GM18861 (cell line): ENCODE measurements at regions not wholly inside any gene's neighbourhood (a gene's known extent, or its start where the extent isn't known, plus 50 kb on each side); places are given as distances from the start of the nearest gene placed in this dataset.

Experiments
- ATAC-seq: cut with Tn5 transposase; IDR thresholded peaks from one replicate; pipeline ENCODE4 v1.9.1; 2021; ENCODE audit not compliant: unreplicated experiment

DNA sequence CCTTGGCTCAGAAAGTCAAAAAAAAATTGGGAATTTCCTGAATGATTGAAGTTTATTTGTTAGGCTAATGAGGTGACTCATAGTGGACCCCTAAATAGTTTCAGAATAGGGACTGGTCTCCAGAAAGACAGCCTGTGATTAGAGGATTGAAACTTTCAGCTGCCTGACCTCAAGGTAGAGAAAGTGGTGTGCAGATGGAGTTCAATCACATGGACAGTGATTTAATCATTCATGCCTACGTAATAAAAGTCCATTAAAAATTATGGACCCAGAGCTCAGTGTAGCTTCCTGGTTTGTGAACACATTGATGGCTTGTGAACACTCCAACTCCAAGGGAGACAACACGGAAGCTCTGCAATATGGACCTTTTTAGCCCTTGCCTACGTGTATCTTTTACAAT, 533.2 kb upstream of the PCDH9 start:
- no peak for ATAC-seq

GRCh38 chr13:67758975-67759374, 528.8 kb upstream of the PCDH9 start:
- ATAC-seq: no peak

GRCh38 chr13:67754012-67754411, 523.9 kb upstream of the PCDH9 start:
- ATAC-seq: no peak

GRCh38 chr13:67752759-67753158, 522.6 kb upstream of the PCDH9 start:
- ATAC-seq: no peak

DNA sequence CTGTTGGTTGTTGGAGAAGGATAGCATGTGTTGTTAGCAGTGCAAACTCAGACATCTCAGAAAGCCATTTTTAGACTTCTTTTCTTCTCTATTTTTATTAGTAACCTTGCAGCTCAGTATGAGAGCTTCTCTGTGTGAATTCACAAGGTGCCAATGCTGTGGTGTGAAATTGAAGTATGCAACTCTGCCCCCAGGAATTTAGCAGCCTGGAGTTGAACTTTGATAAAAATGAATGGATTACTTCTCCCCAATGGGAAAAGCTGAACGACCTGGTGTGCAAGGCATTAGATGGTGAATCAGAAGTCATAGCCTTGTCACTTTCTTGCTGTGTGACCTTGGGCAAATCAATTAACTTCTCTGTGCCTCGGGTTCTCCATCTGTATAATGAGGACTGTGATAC, 512.3 kb upstream of the PCDH9 start:
- ATAC-seq: no peak

DNA sequence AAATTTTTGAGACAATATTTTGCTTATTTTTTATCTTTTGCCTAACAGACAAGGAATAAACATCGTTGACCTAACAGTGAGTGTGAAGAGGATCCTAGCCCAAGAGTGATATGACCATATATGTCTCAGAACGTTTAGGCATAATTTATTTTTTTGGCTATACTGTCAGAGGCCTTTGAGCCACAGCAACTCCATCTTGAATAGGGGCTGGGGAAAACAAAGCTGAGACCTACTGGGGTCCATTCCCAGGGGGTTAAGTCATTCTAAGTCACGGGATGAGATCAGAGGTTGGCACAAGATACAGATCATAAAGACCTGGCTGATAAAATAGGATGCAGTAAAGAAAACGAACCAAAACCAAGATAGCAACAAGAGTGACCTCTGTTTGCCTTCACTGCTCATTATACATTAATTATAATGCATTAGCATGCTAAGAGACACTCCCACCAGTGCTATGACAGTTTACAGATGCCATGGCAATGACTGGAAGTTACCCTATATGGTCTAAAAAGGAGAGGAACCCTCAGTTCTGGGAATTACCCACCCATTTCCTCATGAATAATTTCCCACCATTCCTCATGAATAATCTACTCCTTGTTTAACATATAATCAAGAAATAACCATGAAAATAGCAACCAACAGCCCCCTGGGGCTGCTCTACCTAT, 510.9 kb upstream of the PCDH9 start:
- ATAC-seq: no peak

DNA sequence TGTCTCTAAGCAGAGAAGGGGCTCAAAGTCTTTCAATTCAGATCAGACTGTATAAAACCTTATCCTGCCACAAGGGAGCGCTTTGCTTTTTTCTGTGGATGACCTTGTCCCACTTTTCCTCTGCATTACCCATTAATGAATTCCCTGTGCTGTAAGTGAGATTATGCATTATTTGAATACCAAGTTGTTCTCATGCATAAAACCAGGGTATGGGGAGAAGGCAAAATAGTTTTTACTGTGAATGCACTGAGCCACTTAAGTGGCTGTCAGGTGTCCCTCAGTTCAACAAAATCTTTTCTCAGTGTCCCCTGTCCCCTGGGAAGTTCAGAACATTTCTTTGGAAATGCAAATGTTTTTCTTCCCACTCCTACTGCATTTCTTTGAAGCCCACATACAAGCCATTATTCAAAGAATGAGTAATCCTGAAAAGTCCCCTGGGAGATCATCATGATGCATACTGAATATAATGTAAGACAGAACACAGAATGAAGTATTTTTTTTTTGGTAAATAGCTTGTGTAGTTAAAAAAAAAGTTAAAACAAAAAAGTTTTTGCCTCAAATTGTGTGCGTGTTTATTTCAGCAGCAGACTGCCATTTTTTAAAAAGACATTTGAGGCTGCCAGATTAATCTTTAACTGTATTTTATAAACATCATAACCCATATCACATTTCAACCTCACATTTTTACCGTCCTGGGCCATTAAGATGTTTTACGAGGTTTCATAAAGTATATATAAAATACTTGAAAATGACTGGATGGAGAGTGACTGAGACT, 506.7 kb upstream of the PCDH9 start:
- no peak for ATAC-seq

- no peak for ATAC-seq
Measured at GRCh38 chr13:67735651-67736050, 505.5 kb upstream of the PCDH9 start.

DNA sequence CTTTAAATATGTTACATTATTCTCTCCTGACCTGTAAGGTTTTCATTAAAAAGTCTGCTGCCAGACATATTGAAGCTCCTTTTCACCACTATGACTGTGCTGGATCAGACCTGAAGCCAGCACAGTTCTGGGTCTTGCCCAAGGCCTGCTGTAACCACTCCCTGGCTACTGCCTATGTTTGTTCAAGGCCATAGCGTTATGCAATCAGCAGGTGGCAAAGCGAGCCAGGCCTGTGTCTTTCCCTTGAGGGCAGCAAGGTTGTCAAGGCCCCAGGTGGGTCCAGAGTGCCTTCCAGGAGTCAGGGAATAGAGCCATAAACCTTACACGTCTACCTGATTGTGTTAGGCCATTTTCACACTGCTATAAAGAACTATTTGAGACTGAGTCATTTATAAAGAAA, 496.8 kb upstream of the PCDH9 start:
- ATAC-seq: no peak

DNA sequence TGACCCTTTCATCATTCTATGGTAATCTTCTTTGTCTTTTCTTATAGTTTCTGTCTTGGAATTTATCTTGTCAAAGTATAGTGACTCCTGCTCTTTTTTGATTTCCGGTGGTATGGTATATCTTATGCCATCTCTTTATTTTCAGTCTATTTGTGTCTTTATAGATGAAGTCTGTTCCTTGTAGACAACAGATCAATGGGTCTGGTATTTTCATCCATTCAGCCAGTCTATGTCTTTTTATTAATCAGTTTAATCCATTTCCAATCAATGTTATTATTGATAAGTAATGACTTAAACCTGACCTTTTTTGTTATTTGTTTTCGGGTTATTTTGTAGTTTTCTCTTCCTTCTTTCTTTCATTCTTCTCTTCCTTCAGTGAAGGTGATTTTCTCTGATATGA, 495.9 kb upstream of the PCDH9 start:
- ATAC-seq: no peak

- ATAC-seq: no peak
Measured at GRCh38 chr13:67713571-67713970, 483.4 kb upstream of the PCDH9 start.

GRCh38 chr13:67696775-67697174, 466.6 kb upstream of the PCDH9 start:
- no peak for ATAC-seq

DNA sequence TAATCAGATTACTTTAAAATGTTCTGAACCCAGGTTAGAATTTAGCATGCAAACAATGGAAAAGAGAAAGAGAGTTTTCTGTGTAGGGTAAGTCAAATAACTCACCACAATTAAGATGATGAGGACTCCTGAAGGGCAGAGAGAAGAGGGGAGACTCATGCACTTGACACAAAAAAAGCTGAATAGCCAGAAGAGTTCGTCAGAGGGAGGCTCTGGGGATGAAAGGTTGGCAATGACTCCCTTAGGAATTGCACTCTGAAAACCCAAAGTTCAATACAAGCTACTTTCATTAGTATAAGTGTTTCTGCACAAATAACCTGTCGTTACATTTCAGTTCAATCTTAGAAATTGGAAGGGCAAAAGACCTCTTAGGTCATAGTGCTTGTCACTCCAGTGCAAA, 434.4 kb upstream of the PCDH9 start:
- ATAC-seq: no peak

DNA sequence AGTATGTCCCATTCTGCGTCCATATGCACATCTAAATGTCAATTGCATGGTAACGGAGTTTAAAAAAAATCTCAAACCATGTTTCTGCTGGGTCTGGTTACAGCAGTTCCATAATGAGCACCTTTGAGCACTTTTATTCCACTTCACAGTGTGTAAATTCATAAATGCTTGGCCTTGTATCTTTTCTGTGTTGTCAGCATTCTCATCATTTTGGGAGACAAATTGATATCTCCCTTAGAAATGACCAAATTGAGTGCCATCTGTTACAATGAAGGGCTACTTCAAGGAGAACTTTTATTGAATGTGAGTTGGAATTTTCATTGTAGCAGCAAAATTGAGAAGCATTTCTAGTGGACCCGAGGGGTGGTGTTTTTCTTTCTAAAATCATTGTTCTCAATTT, 432.9 kb upstream of the PCDH9 start:
- no peak for ATAC-seq

DNA sequence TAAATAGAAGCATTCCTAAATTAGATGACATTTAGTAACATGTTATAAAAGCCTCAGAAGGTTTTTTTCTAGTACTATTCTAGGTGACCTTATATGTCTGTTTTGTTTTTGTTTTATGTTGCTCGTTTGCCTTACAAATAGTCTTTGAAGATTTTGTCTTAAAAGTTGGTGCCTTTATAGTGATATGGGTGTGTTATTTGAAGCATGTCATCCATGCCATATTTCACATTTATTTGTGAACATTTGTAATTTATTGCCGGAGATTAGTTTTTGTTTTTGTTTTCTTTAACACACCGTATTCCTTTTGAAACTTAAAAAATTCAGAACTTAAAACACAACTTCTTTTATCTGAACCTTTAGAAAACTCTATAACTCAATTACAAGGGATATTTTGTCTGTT, 422.8 kb upstream of the PCDH9 start:
- no peak for ATAC-seq

- ATAC-seq: no peak
Measured at GRCh38 chr13:67651908-67652465, 421.9 kb upstream of the PCDH9 start.

DNA sequence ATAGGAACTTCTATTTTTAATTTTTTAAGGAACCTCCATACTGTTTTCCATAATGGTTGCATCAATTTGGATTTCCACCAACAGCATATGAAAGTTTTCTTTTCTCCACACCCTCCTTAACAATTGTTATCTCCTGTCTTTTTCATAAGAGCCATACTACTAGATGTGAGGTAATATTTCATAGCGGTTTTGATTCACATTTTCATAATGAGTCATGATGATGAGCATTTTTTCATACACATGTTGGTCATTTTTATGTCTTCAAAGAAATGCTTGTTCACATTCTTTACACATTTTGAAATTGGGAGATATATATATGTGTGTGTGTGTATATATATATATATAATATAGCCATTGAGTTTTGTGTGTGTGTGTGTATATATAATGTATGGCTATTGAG, 420.3 kb upstream of the PCDH9 start:
- ATAC-seq: no peak

DNA sequence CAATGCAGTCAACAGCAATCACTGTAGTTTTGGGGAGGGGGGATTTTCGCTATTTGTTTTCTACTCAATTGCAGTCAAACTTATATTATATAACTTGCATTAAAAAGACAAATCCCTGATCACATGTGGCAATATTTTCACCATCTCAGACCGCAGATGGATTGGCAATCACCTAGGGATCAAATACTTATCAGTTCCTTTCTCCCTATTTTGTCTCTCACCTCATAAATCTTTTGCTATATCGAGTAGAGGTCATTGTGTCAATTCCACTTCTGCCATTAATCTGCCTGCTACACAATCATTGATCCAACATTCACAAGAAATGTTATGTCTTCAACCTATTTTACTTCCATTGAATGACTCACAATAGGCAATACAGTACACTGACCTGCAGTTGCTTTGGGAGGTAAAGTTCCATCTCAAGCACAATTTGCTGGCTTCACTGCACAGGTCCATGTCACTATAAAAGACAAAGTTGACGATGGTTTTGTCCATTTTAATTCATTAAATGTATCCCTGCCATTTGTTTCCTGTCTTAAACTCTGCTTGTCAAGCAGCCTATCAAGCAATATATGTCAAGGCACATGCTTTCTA, 415.8 kb upstream of the PCDH9 start:
- no peak for ATAC-seq

GRCh38 chr13:67643516-67644055, 413.4 kb upstream of the PCDH9 start:
- no peak for ATAC-seq

- no peak for ATAC-seq
Measured at GRCh38 chr13:67642657-67643056, 412.5 kb upstream of the PCDH9 start.

GRCh38 chr13:67635754-67636153, 405.6 kb upstream of the PCDH9 start:
- no peak for ATAC-seq

- no peak for ATAC-seq
Measured at GRCh38 chr13:67632590-67632989, 402.5 kb upstream of the PCDH9 start.
